Kidney (tissue), 13 donors: ENCODE measurements at regions not wholly inside any gene's neighbourhood (a gene's known extent, or its start where the extent isn't known, plus 50 kb on each side); places are given as distances from the start of the nearest gene placed in this dataset.

Source experiments
- DNase-seq, 5 donors: peaks; one replicate each; pipeline ENCODE4 v3.0.0-alpha.2; 2013 to 2020
- FAIRE-seq: peaks from 2 replicates; lab custom pipeline; 2012; peaks lifted over from hg19 to GRCh38; lab: Jason Lieb, UNC
- H3K27ac ChIP-seq, 2 donors: one replicate each; pipeline ENCODE4 v1.7.0; 2013; ENCODE audit warnings: low read depth in 2 of 2, low read length in 2 of 2, inconsistent platforms in 1 of 2
- H3K27me3 ChIP-seq: one replicate; pipeline ENCODE4 v1.7.1; 2013; ENCODE audit warnings: low read length, inconsistent platforms; ENCODE audit not compliant: control insufficient read depth, insufficient read depth
- H3K36me3 ChIP-seq, 3 donors: one replicate each; pipeline versions ENCODE4 v1.7.0 to v1.7.1; 2013; ENCODE audit warnings: low read length in 3 of 3, control low read depth in 1 of 3, inconsistent platforms in 1 of 3; ENCODE audit not compliant: insufficient read depth in 3 of 3, control insufficient read depth in 2 of 3
- H3K4me1 ChIP-seq, 3 donors: one replicate each; pipeline versions ENCODE4 v1.7.0 to v1.7.1; 2013; ENCODE audit warnings: low read length in 3 of 3, inconsistent platforms in 1 of 3, low read depth in 1 of 3; ENCODE audit not compliant: control insufficient read depth in 2 of 3, insufficient read depth in 2 of 3
- H3K4me3 ChIP-seq, 3 donors: one replicate each; pipeline versions ENCODE4 v1.7.0 to v1.8.1; 2013; ENCODE audit warnings: low read length in 3 of 3, control low read depth in 1 of 3, inconsistent platforms in 1 of 3
- H3K9ac ChIP-seq, 3 donors: one replicate each; pipeline versions ENCODE4 v1.7.0 to v1.7.1; 2013; ENCODE audit warnings: low read length in 3 of 3, control low read depth in 1 of 3, inconsistent platforms in 1 of 3
- H3K9me3 ChIP-seq, 3 donors: one replicate each; pipeline versions ENCODE4 v1.7.0 to v1.7.1; 2013; ENCODE audit warnings: low read length in 3 of 3, control low read depth in 1 of 3, inconsistent platforms in 1 of 3; ENCODE audit not compliant: control insufficient read depth in 2 of 3, insufficient read depth in 1 of 3
- intact Hi-C: fragments of 100-400 bp; cut with DNase I; formaldehyde crosslinking; loops from one replicate; pipeline ENCODE4 v1.11.1; 2022
- TF ChIP-seq, protein P1 (sequence below): IDR thresholded peaks from 3 replicates; pipeline ENCODE4 v1.5.1; 2012; ENCODE audit warnings: mild to moderate bottlenecking, moderate library complexity, borderline replicate concordance; ENCODE audit not compliant: insufficient read depth; ENCODE audit errors: extremely low read depth
- donor health status: control.
- donor health status: control.
- donor health status: control.
- donor health status: control.
- donor health status: control.
- donor health status: DM: yes; HTN: yes; CAD: no.
- donor health status: Normal renal cell carcinoma (clear cell type).

DNA sequence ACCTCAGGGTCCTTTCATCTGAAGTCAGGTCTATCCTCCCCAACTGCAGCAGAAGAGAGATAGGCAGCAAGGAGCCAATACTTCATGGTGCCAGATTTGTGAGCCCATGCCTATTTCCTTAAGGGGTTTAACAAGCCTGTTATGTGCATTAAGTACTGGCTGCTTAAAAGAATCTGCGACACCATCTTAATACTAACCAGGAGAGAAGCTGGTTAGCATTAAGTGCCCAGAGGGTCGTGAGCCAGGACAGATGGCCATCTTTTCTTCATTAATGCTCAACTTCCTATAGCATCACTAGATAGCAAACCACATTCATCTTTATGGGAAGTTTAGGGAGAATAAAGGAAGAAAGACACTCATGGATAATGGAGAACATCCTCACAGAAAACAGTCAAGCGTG is 289.1 kb downstream of the ETAA1 start:
- H3K36me3 ChIP-seq = no peaks in the 10 kb centered on the region
- no peaks in the 10 kb centered on the region for H3K27me3 ChIP-seq
- no peak for DNase-seq
- TF ChIP-seq, protein P1, sequence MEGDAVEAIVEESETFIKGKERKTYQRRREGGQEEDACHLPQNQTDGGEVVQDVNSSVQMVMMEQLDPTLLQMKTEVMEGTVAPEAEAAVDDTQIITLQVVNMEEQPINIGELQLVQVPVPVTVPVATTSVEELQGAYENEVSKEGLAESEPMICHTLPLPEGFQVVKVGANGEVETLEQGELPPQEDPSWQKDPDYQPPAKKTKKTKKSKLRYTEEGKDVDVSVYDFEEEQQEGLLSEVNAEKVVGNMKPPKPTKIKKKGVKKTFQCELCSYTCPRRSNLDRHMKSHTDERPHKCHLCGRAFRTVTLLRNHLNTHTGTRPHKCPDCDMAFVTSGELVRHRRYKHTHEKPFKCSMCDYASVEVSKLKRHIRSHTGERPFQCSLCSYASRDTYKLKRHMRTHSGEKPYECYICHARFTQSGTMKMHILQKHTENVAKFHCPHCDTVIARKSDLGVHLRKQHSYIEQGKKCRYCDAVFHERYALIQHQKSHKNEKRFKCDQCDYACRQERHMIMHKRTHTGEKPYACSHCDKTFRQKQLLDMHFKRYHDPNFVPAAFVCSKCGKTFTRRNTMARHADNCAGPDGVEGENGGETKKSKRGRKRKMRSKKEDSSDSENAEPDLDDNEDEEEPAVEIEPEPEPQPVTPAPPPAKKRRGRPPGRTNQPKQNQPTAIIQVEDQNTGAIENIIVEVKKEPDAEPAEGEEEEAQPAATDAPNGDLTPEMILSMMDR = no peak
- no peak overlapping the region for H3K9ac ChIP-seq
- H3K4me1 ChIP-seq = no peaks in the 10 kb centered on the region
- intact Hi-C loops = no loop called here
- H3K4me3 ChIP-seq = no peak overlapping the region
- no peak overlapping the region for H3K27ac ChIP-seq
- FAIRE-seq = no peak
- no peaks in the 10 kb centered on the region for H3K9me3 ChIP-seq

- TF ChIP-seq, protein P1 = no peak
- no peaks in the 10 kb centered on the region for H3K4me1 ChIP-seq
- no peak overlapping the region for H3K4me3 ChIP-seq
- FAIRE-seq (no peak), DNase-seq (no peak)
- intact Hi-C loops = no loop called here
- no peak overlapping the region for H3K9ac ChIP-seq
- no peaks in the 10 kb centered on the region for H3K36me3 ChIP-seq
- no peaks in the 10 kb centered on the region for H3K27me3 ChIP-seq
- H3K9me3 ChIP-seq = no peaks in the 10 kb centered on the region
- no peak overlapping the region for H3K27ac ChIP-seq
These were observed 292.1 kb downstream of the ETAA1 start for GRCh38 chr2:67689186-67689585.

DNA sequence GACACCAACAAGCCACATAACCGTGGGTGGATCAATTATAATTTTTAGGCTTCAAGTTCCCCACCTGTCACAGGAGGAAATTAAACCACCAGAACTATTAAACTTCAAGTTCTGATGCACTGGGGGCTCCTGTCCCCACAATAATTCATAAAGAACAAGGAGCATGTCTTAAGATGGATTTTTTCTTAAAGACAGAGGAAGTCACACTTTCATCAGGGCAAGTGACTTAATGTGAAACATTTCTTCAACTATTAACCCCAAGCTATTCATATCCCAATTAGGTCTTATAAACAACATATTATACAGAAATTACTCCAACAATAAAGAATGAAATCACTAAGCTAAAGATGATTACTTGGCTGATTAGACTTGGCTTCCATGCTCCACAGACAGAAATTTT is 292.5 kb downstream of the ETAA1 start:
- intact Hi-C loops = no loop called here
- Histone ChIP-seq H3K9me3 (no peaks in the 10 kb centered on the region), H3K27ac (no peak overlapping the region), H3K36me3 (no peaks in the 10 kb centered on the region), H3K4me1 (peaks cover 0 to 2% (median 0%) of the 10 kb centered on the region in 3 donors), H3K27me3 (no peaks in the 10 kb centered on the region), H3K4me3 (no peak overlapping the region), H3K9ac (no peak overlapping the region)
- TF ChIP-seq, protein P1 = no peak
- no peak for FAIRE-seq
- no peak for DNase-seq

DNA sequence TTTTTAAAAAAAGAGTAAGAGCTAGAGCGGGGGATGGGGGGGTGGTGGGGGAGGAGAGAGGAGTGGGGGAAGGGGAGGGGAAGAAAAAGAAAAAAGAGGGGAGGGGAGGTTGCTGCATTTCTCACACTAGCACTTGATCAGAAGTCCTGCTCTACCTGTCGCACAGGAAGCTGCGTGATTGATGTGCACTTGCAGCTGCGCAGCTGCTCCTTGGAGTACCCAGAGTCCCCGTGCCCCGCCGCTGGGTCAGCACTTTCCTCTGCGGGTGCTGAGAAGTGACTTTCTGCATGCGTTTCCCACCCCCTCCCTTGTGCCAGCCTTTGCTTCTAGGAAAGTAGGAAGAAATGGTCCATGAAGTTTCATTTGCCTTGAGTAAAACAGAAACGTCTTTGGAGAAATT is 297.3 kb downstream of the ETAA1 start:
- Histone ChIP-seq H3K4me1 (peaks cover 0 to 2% (median 0%) of the 10 kb centered on the region in 3 donors), H3K36me3 (no peaks in the 10 kb centered on the region), H3K27me3 (no peaks in the 10 kb centered on the region), H3K4me3 (peak overlapping the region in 1 of 3 donors; percentile 19), H3K9ac (no peak overlapping the region), H3K27ac (no peak overlapping the region), H3K9me3 (no peaks in the 10 kb centered on the region)
- TF ChIP-seq, protein P1 = no peak
- DNase-seq (peak; percentile 56 to 88 (median 82)), FAIRE-seq (no peak)
- intact Hi-C loops = no loop called here
